ENCODE measurements at regions not wholly inside any gene's neighbourhood (a gene's known extent, or its start where the extent isn't known, plus 50 kb on each side); places are given as distances from the start of the nearest gene placed in this dataset.

DNA sequence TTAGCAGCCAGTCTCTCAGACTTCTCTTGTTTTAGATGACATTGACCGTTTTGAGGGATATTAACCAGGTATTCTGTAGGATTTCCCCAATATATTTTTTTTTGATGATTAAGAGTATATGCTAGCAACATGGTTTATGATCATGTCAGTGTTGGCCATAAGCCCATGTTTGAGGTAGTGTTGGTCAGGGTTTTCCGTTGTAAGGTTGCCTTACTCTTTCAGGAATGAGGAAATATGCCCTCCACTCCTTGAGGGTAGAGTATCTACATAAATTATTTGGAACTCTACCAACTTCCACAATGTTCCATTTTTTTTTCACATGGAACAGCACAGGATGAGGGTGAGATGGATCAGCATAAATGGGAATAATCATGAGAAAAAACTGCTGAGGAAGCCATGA lies 188.4 kb upstream of the PRDM9 start:
- Mint-ChIP-seq H3K9me3 (ENCODE audit: unreplicated experiment) (no peaks in the 10 kb centered on the region), H3K27me3 (ENCODE audit: unreplicated experiment) (no peaks in the 10 kb centered on the region), H3K27ac (ENCODE audit: unreplicated experiment) (no peak overlapping the region), H3K4me1 (ENCODE audit: unreplicated experiment) (no peaks in the 10 kb centered on the region), H3K36me3 (ENCODE audit: unreplicated experiment) (no peaks in the 10 kb centered on the region), H3K4me3 (ENCODE audit: unreplicated experiment) (no peak overlapping the region)
- no peak for DNase-seq (ENCODE audit: extremely low spot score, unreplicated experiment)
- no peak for TF ChIP-seq CTCF (IDR thresholded peaks at IDR 0.05)

GRCh38 chr5:23318166-23318565 lies 189.2 kb upstream of the PRDM9 start:
- H3K4me3 Mint-ChIP-seq (ENCODE audit: unreplicated experiment), result no peak overlapping the region
- no peak for TF ChIP-seq CTCF (IDR thresholded peaks at IDR 0.05)
- H3K4me1 Mint-ChIP-seq (ENCODE audit: unreplicated experiment), result no peaks in the 10 kb centered on the region
- H3K36me3 Mint-ChIP-seq (ENCODE audit: unreplicated experiment), result no peaks in the 10 kb centered on the region
- no peak overlapping the region for H3K27ac Mint-ChIP-seq (ENCODE audit: unreplicated experiment)
- DNase-seq (ENCODE audit: extremely low spot score, unreplicated experiment), result no peak
- no peaks in the 10 kb centered on the region for H3K27me3 Mint-ChIP-seq (ENCODE audit: unreplicated experiment)
- H3K9me3 Mint-ChIP-seq (ENCODE audit: unreplicated experiment), result no peaks in the 10 kb centered on the region

GRCh38 chr5:23316060-23316591 lies 191.3 kb upstream of the PRDM9 start:
- Mint-ChIP-seq H3K4me1 (ENCODE audit: unreplicated experiment) (no peaks in the 10 kb centered on the region), H3K36me3 (ENCODE audit: unreplicated experiment) (no peaks in the 10 kb centered on the region), H3K27ac (ENCODE audit: unreplicated experiment) (no peak overlapping the region), H3K27me3 (ENCODE audit: unreplicated experiment) (no peaks in the 10 kb centered on the region), H3K9me3 (ENCODE audit: unreplicated experiment) (no peaks in the 10 kb centered on the region), H3K4me3 (ENCODE audit: unreplicated experiment) (no peak overlapping the region)
- no peak for DNase-seq (ENCODE audit: extremely low spot score, unreplicated experiment)
- TF ChIP-seq CTCF (IDR thresholded peaks at IDR 0.05), result no peak

- no peaks in the 10 kb centered on the region for H3K9me3 Mint-ChIP-seq (ENCODE audit: unreplicated experiment)
- no peaks in the 10 kb centered on the region for H3K27me3 Mint-ChIP-seq (ENCODE audit: unreplicated experiment)
- no peak for DNase-seq (ENCODE audit: extremely low spot score, unreplicated experiment)
- no peak for TF ChIP-seq CTCF (IDR thresholded peaks at IDR 0.05)
- no peak overlapping the region for H3K27ac Mint-ChIP-seq (ENCODE audit: unreplicated experiment)
- H3K4me1 Mint-ChIP-seq (ENCODE audit: unreplicated experiment), result no peaks in the 10 kb centered on the region
- H3K36me3 Mint-ChIP-seq (ENCODE audit: unreplicated experiment), result no peaks in the 10 kb centered on the region
- no peak overlapping the region for H3K4me3 Mint-ChIP-seq (ENCODE audit: unreplicated experiment)
Measured at GRCh38 chr5:23314827-23315226, 192.6 kb upstream of the PRDM9 start.

DNA sequence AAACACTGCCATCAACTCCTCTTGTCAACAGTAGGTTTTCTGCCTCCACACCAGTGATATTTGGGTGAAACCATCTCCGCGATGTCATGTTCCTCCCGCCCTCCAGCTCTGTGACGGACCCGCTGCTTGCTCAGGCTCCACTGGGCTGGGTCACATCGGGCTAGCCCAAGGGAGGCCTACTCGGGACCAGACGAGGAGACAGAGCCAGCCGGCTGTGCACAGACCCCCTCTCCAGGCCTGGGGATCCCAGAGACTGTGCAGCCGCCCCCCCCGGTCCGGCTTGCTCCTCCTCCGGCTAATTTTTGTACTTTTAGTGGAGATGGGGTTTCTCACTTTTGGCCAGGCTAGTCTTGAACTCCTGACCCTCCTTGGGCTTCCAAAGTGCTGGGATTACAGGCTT lies 202.4 kb upstream of the PRDM9 start:
- DNase-seq (ENCODE audit: extremely low spot score, unreplicated experiment), result no peak
- Mint-ChIP-seq H3K4me1 (ENCODE audit: unreplicated experiment) (no peaks in the 10 kb centered on the region), H3K9me3 (ENCODE audit: unreplicated experiment) (peaks cover 5% of the 10 kb centered on the region), H3K27ac (ENCODE audit: unreplicated experiment) (no peak overlapping the region), H3K36me3 (ENCODE audit: unreplicated experiment) (no peaks in the 10 kb centered on the region), H3K27me3 (ENCODE audit: unreplicated experiment) (no peaks in the 10 kb centered on the region), H3K4me3 (ENCODE audit: unreplicated experiment) (no peak overlapping the region)
- TF ChIP-seq CTCF (IDR thresholded peaks at IDR 0.05), result no peak

All from osteocyte (in vitro differentiated cells).